ENCODE measurements at regions not wholly inside any gene's neighbourhood (a gene's known extent, or its start where the extent isn't known, plus 50 kb on each side); places are given as distances from the start of the nearest gene placed in this dataset.

GRCh38 chr5:32848681-32849080, 137.6 kb downstream of the NPR3 start:
- no peak for TF ChIP-seq CTCF (IDR thresholded peaks at IDR 0.05; ENCODE audit: low read depth, low read length, poor library complexity, severe bottlenecking)
- no peak for TF ChIP-seq EZH2phosphoT487 (IDR thresholded peaks at IDR 0.05; ENCODE audit: borderline replicate concordance, low read length)

Measured in DOHH2 (cell line).